ENCODE measurements at regions not wholly inside any gene's neighbourhood (a gene's known extent, or its start where the extent isn't known, plus 50 kb on each side); places are given as distances from the start of the nearest gene placed in this dataset.

- TF ChIP-seq CTCF (IDR thresholded peaks at IDR 0.05), result no peak
- no peak for TF ChIP-seq EP300 (IDR thresholded peaks at IDR 0.05)
- TF ChIP-seq POLR2A (IDR thresholded peaks at IDR 0.05), result no peak
- WGBS, 3 donors, result 54 to 60% (median 57%) methylated on average over 3 of the region's 3 CpGs
- Histone ChIP-seq H3K27ac (no peak overlapping the region), H3K4me1 (ENCODE audit: insufficient read depth) (no peaks in the 10 kb centered on the region), H3K4me3 (no peak overlapping the region), H3K36me3 (no peaks in the 10 kb centered on the region), H3K27me3 (no peaks in the 10 kb centered on the region), H3K9me3 (no peaks in the 10 kb centered on the region)
- no peak for DNase-seq
- intact Hi-C loops (cut with DNase I), result no loop called here
Measured at GRCh38 chr18:25457601-25458000, 105.6 kb upstream of the ZNF521 start.

- Histone ChIP-seq H3K4me3 (no peak overlapping the region), H3K27ac (no peak overlapping the region), H3K36me3 (no peaks in the 10 kb centered on the region), H3K4me1 (ENCODE audit: insufficient read depth) (no peaks in the 10 kb centered on the region), H3K9me3 (no peaks in the 10 kb centered on the region), H3K27me3 (no peaks in the 10 kb centered on the region)
- intact Hi-C loops (cut with DNase I), result no loop called here
- WGBS, 3 donors, result 78 to 85% (median 81%) methylated on average over 4 of the region's 4 CpGs
- no peak for DNase-seq
- TF ChIP-seq POLR2A (IDR thresholded peaks at IDR 0.05) (no peak), CTCF (IDR thresholded peaks at IDR 0.05) (no peak), EP300 (IDR thresholded peaks at IDR 0.05) (no peak)
Measured at GRCh38 chr18:25457126-25457525, 105.2 kb upstream of the ZNF521 start.

GRCh38 chr18:25456334-25457010 is 104.5 kb upstream of the ZNF521 start:
- Histone ChIP-seq H3K27me3 (no peaks in the 10 kb centered on the region), H3K27ac (no peak overlapping the region), H3K9me3 (no peaks in the 10 kb centered on the region), H3K4me3 (no peak overlapping the region), H3K36me3 (no peaks in the 10 kb centered on the region), H3K4me1 (ENCODE audit: insufficient read depth) (no peaks in the 10 kb centered on the region)
- intact Hi-C loops (cut with DNase I), result no loop called here
- TF ChIP-seq POLR2A (IDR thresholded peaks at IDR 0.05) (no peak), EP300 (IDR thresholded peaks at IDR 0.05) (no peak), CTCF (IDR thresholded peaks at IDR 0.05) (no peak)
- no peak for DNase-seq
- 23 to 33% (median 25%) methylated on average over 15 of the region's 15 CpGs for WGBS, 3 donors

GRCh38 chr18:25455646-25456045 is 103.7 kb upstream of the ZNF521 start:
- Histone ChIP-seq H3K4me1 (ENCODE audit: insufficient read depth) (no peaks in the 10 kb centered on the region), H3K9me3 (no peaks in the 10 kb centered on the region), H3K36me3 (no peaks in the 10 kb centered on the region), H3K27ac (no peak overlapping the region), H3K27me3 (no peaks in the 10 kb centered on the region), H3K4me3 (no peak overlapping the region)
- DNase-seq, result no peak
- WGBS, 3 donors, result 9 to 19% (median 15%) methylated on average over 2 of the region's 2 CpGs
- intact Hi-C loops (cut with DNase I), result no loop called here
- TF ChIP-seq POLR2A (IDR thresholded peaks at IDR 0.05) (no peak), CTCF (IDR thresholded peaks at IDR 0.05) (no peak), EP300 (IDR thresholded peaks at IDR 0.05) (no peak)

All from ovary (tissue), 7 donors.